DMS53 treated with DMSO at 0.1 percent for 48 hours (cell line): ENCODE measurements at regions not wholly inside any gene's neighbourhood (a gene's known extent, or its start where the extent isn't known, plus 50 kb on each side); places are given as distances from the start of the nearest gene placed in this dataset.
"Not testable (repeated sequence)": the region's sequence is repeated elsewhere in the genome, so short reads cannot be mapped to it uniquely, and the experiment has no call there.

Source experiments
- DNase-seq: peaks from one replicate; lab custom pipeline; 2025; ENCODE audit not compliant: unreplicated experiment; lab: John Stamatoyannopoulos, UW

DNA sequence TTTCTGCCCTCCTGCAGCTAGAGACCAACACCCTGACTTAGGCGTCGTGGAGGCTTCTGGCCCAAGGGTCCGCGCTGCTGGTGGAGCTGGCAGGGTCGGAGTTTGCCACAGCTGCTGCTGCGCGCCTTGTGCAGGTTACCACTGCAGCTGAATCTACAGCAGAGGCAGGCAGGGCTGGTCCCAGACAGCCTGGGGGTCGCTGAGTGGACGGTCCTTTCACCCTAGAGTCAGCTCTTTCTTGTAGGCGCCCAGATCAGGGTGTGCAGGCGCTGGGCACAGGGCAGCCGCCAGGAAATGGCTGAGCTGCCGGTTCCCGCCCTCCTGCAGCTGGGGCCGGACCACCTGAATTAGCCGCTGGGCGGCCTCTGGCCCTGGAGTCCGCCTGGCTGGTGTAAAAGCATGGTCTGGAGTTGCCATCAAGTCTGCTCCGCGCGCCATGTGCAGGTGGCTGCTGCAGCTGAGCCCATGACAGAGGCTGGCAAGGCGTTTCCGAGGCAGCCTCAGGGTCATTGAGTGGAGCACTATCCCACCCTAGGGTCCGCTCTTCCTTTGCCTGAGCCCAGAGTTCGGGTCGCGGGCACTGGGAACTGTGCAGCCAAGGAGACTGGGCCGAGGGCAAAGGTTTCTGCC, 144.3 kb downstream of the CCDC74A start:
- DNase-seq = not testable (repeated sequence)

DNA sequence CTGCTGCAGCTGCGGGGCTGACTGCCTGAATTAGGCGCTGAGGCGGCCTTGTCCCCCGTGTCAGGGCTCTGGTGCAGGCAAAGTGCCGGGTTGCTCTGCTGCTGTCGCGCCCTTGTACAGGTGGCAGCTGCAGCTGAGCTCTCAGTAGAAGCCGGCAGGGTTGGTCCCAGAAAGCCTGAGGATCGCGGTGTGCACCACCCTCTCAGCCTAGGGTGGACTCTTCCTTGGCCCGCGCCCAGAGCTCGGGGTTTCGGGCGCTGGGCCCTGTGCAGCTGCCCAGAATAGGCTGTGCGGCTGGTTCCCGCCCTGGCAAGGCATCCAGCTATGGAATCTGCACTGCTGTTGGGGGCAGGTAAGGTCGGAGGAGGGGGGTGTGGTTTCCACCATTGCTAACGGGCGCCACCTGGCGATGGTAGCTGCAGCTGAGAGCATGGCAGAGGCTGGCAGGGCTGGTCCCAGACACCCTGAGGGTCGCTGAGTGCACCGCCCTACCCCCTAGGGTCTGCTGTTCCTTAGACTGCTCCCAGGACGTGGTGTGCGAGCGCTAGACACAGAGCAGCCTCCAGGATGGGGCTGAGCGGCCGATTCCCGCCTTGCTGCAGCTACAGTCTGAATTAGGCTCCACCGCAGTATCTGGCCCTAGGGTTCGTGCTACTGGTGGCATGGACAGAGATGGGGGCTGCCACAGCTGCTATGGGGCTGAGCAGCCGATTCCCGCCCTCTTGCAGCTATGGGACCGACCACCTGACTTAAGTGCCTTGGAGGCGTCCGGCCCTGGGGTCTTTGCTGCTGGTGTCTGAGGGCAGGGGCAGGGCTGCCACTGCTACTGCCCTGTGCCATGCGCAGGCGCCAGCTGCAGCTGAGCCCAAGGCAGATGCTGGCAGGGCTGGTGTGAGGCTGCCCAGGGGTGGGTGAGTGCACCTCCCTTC, 145.0 kb downstream of the CCDC74A start:
- peak; percentile 22 for DNase-seq

DNA sequence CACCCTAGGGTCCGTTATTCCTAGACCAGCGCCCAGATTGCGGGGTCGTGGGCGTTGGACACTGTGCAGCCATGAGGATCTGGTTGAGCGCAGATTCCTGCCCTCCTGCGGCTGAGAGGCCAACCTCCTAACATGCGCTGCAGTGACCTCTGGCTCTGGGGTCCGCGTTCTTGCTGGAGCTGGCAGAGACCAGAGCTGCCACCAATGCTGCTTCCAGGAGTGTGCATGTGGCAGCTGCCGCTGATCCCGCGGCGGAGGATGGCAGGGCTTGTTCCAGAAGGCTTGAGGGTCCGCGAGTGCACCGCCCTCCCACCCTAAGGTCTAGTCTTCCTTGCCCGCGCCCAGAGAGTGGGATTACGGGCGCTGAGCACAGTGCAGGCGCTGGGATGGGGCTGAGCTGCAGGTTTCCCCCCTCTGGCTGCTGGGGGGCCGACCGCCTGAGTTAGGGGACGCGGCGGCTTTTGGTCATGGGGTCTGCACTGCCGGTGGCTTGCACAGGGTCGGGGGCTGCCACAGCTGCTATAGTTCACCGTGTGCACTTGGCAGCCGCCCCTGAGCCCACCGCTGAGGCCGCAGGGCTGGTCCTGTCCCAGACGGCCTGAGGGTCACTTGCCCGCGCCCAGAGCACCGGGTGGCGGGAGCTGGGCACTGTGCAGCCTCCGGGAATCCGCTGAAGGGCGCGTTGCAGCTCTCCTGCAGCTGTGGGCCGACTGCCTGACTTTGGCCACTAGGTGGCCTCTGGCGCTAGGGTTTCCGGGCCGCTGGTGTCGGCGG, 145.9 kb downstream of the CCDC74A start:
- peak; percentile 41 for DNase-seq

DNA sequence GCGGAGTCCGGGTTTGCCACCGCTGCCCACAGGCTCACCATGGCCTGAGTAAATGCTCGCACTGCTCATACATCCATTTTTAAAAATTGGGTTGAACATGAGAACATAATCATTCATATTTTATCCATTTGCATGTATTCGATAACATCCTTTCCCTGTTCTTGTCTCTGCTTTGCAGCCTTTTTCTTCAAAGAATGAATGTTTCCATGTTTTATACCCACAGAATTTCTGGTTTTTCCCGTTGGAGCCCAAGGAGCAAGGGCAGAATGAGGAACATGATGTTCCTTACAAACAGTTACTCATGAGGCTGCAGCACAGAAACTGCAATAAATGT, 146.5 kb downstream of the CCDC74A start:
- no peak for DNase-seq

DNA sequence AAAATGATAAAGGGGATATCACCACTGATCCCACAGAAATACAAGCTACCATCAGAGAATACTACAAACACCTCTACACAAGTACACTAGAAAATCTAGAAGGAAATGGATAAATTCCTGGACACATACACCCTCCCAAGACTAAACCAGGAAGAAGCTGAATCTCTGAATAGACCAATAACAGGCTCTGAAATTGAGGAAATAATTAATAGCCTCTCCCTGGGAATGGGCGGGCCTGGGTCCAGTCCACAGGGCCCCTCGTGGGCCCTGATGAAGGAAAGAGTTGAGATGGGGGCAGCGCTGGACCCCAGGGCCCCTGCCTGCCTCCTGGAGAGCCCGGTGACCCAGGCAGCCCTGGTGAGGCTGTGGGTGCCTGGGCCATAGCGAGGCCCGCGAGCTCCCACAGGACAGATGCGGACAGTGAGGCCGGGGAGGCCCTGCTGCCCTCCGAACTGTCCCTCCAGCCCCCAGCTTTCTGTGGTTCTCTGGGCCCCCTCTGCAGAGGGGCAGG, 154.0 kb downstream of the CCDC74A start:
- DNase-seq = not testable (repeated sequence)

DNA sequence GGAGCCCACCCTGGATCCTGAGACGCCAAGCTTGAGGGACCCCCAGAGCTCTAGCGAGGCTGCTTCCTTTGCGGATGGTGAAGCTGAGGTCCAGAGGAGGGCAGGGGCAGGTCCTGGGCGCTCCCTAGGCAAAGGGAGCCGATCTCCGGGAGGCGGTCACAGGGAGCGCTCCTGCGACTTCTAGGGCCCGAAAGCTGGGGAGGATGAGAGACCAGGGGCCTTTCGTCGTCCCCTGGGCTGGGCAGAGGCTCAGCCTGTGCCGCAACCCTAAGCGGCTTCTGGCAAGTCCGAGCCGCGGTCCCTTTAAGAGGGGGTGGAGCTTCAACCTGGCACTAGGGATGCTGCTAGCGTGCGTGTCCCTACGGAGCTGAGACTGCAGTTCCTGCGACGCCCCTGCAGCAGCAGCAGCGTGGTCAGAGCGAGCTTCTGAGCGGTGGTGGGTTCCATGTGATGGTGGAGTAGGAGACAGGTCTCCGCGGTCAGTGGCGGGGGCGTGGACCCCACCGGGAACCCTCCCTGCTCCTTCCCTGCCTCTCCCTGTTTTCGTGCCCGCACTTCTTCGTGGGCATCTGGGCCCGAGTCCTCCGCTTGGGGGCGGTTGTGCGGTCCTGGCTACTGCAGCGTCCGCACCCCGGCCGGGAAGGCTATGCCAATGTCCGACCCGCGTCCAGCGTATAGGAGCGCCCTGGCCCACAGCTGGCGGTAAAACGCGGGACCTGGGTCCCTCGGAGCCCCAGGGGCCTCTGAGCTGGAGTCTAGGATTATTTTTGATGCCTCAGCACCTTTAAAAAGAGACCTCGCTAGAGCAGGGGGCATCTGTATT, 154.6 kb downstream of the CCDC74A start:
- peak; percentile 9 for DNase-seq

DNA sequence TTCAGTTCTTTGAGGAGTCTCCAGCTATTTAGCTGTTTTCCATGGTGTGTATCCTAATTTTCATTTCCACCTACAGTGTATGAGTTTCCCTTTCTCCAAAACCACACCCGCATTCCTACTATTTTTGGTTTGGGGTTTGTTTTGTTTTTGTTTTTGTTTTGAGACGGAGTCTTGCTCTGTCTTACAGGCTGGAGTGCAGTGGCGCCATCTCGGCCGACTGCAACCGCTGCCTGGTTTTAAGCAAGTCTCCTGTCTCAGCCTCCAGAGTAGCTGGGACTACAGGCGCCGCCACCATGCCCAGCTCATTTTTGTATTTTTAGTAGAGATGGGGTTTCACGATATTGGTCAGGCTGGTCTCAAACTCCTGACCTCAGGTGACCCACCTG, 155.2 kb downstream of the CCDC74A start:
- not testable (repeated sequence) for DNase-seq

DNA sequence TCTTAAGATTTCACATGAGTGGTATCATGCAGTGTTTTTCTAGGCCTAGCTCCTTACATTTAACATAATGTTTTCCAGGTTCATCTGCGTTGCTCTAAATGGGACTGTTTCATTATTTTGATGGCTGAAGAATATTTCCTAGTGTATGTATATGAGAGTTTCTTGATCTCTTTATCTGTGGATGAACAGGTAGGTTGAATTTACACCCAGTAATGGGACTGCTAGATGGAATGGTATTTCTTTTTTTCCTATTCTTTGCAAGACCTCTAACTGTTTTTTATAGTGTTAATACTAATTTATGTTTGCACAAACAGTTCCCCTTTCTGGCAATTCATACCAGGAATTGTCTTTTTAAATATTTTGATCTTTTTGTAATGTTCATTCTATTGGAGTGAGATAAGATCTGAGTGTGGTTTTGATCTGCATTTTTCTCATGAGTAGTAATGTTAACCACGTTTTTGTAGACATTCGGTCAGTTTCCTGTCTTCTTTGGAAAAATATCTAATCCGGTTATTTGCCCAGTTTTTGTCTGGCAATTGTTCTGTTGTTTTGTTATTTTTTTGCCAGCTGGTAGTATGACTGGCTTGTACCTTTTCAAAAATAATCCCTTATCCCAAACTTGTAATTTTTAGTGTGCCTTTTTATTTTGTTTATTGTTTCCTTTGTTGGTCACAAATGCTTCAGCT, 157.1 kb downstream of the CCDC74A start:
- not testable (repeated sequence) for DNase-seq

DNA sequence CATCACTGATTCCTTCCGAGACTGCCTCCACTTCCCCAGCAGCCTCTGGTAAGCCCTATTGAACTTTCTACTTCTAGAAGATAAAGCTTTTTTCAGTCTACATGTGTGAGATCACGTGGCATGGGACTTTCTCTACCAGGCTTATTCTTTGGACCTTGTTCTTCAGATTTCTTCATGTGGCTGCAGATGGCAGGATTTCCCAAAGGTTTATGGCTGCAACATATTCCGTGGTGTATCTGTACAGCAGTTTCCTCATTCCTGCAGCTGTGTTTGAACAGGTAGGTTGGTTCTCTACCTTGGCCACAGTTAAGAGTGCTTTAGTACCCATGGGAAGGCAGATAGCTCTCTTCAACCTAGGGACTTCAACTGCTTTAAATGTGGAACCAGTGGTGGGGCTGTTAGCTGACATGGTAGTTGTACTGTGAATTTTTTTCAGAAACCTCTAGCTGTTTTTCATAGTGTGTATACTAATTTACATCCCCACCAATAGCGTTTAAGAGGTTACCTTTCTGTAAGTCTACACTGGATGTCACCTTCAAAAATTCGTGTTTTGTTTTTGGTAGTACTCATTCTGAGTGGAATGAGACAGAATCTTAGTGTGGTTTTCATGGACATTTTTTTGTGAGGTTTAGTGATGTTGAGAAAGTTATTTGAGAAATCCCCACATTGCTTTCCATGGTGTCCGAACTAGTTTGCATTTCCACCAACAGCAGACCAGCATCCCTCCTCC, 158.6 kb downstream of the CCDC74A start:
- not testable (repeated sequence) for DNase-seq

DNA sequence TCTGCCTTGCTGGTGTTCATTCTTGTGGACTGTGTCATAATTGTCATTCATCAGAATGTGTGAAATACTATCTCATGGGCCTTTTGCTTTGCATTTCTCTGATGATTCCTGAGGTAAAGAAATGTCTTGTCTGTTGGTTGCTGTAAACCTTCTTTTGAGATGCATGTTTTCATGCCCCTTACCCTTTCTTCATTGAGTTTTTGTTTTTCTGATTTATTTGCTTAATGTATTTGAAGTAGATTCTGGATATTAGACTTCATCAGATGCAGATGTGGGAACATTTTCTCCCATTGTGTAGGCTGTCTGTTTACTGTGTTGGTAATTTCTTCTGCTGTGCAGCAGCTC, 159.2 kb downstream of the CCDC74A start:
- not testable (repeated sequence) for DNase-seq

DNA sequence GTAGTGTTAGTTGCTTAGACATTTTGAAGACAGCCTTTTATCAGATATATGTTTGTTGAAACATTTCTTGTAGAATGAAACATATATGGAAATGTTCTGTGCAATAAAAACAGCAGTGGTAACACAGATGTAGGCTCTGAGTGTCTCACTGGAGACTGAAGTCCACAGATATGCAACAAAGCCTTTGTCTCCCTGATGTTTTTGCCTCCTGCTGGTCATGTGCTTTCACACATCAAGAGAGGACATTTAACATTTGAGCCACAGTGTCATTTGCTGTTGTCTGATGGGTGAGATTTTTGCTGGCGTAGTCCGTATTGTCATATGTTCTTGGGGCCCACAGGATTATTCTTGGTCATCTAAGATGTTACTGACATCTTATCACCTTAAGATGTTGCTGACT, 161.4 kb downstream of the CCDC74A start:
- DNase-seq = not testable (repeated sequence)

DNA sequence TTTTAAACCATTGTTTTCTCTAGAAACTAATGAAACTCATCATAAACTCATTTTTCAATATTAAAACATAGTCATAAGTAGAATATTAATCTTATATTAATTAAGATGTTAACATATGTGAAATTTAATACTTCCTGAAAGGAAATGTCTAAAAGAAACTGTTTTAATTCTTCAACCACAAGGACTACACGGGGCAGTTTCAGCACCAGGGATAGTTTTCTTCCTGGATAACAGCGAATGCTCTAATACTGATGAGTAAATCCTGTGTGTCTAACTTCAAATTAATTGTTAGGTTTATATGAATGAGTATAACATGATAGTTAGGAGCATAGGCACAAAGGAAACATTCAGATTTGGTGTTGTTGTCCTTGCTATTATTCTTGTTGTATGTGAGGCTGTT, 183.6 kb downstream of the CCDC74A start:
- DNase-seq = not testable (repeated sequence)

DNA sequence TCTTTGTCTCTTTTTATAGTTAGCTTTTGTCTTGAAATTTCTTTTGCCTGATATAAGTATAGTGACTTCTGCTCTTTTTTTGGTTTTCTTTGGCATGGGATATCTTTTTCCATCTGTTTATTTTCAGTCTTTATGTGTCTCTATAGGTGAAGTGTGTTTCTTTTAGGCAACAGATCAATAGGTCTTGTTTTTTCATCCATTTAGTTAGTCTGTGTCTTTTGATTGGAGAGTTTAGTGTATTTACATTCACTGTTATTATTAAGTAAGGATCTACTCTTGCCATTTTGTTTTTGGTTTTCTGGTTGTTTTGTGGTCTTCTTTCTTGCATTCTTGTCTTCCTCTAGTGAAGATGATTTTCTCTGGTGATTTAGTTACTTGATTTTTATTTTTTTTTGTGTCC, 190.2 kb downstream of the CCDC74A start:
- DNase-seq = not testable (repeated sequence)

DNA sequence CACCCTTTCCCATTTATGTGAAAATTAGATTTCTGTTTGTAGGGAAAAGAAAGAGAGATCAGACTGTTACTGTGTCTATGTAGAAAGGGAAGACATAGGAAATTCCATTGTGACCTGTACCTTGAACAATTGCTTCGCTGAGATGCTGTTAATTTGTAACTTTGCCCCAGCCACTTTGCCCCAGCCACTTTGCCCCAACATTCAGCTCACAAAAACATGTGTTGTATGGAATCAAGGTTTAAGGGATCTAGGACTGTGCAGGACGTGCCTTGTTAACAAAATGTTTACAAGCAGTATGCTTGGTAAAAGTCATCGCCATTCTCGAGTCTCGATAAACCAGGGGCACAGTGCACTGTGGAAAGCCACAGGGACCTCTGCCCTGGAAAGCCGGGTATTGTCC, 193.5 kb downstream of the CCDC74A start:
- DNase-seq = not testable (repeated sequence)

DNA sequence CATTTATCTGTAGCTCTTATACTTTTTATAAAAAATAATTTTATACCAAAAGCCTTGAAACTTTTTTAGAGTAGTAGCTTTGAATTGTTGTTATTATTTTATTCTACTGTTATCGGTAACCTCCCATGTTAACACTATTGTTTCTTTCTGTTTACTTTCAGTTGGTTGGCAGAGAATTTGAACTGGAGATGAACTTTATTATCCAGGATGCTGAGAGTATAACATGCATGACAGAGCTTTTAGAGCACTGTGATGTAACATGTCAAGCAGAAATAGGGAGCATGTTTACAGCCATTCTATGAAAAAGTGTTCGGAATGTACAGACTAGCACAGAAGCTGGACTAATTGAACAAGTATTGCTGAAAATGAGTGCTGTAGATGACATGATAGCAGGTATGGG, 194.6 kb downstream of the CCDC74A start:
- DNase-seq = not testable (repeated sequence)

DNA sequence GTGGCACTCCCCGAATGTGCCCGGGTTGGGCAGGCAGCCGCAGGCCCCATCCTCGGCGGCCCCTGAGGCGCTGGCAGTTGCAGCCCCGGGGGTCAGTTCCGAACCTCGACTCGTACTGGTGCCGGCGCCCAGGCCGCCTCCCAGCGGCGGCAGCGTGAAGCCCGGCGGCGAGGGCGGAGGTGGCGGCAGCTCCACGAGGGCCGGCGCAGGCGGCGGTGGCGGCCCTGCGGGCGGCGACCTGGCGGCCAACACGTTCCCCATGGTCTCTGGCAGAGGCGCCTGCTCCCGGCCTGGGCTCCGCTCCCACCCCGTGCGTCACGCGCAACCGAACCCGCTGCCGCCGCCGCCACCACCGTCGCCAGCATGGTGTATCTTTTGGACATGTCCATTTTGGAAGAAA, 196.3 kb downstream of the CCDC74A start:
- no peak for DNase-seq

DNA sequence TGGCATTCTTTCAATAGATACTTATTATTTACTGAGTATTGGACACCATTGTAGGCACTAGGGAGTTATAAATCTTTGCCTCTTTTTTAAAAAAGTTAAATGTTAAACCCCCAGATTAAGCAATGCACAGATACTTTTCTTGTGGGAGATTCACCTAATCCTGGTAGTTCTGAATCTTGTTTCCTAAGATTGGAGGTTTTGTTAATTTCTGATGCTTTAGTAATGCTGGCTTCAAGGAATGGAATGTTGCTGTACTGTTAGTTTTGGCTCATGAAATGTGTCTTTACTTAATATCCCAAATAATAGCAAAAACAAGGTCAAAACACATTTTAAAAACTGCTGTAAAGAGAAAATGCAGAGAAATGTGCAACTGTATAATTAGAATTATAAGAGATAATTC, 200.8 kb downstream of the CCDC74A start:
- DNase-seq = not testable (repeated sequence)

DNA sequence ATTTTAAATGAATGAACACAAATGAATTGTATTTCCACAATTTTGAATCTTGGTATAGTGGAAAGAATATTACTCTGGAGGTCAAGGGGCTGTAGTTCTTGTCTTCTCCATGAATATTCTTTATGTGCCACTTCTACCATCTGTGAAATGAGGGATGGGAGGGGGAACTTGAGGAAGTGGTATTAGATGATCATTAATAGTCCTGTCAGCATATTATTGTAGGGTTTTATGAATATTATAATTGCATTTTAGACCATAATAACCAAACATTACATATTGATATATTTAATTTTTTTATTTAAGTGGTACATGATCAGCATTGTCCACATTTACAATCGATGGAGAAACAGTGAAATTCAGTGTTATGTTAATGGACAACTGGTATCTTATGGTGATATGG, 205.8 kb downstream of the CCDC74A start:
- not testable (repeated sequence) for DNase-seq

DNA sequence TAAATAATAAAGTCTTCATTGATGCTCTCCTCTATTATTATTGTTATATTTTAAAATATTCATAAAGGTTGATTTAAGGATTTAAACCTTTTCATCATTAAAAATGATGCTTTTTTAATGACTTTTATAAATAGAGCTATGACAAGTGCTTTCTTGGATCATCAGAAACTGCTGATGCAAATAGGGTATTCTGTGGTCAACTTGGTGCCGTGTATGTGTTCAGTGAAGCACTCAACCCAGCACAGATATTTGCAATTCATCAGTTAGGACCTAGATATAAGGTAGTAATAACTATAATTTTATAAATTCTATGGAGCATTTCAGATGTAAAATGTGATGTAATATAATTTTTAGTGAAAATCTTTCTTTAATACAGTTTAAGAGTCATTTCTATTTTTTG, 208.7 kb downstream of the CCDC74A start:
- not testable (repeated sequence) for DNase-seq
